GM19438 (cell line): ENCODE measurements at regions not wholly inside any gene's neighbourhood (a gene's known extent, or its start where the extent isn't known, plus 50 kb on each side); places are given as distances from the start of the nearest gene placed in this dataset.
"Not testable (repeated sequence)": the region's sequence is repeated elsewhere in the genome, so short reads cannot be mapped to it uniquely, and the experiment has no call there.

Experiments used
- ATAC-seq: cut with Tn5 transposase; IDR thresholded peaks from one replicate; pipeline ENCODE4 v1.9.1; 2021; ENCODE audit warnings: low read depth; ENCODE audit not compliant: unreplicated experiment

DNA sequence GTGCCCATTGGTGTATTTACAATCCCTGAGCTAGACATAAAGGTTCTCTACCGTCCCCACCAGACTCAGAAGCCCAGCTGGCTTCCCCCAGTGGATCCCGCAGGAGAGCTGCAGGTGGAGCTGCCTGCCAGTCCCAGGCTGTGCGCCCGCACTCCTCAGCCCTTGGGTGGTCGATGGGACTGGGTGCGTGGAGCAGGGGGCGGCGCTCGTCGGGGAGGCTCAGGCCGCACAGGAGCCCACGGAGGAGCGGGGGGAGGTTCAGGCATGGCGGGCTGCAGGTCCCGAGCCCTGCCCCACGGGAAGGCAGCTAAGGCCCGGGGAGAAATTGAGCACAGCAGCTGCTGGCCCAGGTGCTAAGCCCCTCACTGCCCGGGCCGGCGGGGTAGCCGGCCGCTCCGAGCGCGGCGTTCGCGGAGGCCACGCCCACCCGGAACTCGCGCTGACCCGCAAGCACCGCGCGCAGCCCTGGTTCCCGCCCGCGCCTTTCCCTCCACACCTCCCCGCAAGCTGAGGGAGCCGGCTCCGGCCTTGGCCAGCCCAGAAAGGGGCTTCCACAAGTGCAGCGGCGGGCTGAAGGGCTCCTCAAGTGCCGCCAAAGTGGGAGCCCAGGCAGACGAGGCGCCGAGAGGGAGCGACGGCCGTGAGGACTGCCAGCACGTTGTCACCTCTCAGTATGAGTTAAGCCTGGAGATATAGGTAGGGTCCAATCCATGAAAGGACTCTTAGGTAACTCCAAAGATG, 136.7 kb downstream of the HAO1 start:
- ATAC-seq, result not testable (repeated sequence)

DNA sequence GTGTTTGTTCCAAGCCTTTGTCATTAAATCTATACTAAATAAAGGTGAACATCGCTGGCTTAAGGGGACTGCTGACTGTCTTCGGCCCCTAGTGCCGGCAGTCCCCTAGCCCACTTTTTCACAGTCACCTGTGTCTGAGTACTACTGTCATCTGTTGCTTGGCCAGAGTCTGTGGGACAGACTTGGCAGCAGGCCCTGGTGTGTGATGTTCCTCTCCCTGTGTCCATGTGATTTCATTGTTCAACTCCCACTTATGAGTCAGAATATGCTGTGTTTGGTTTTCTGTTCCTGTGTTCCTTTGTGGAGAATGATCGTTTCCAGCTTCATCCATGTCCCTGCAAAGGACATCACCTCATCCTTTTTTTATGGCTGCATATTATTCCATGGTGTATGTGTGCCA, 133.4 kb downstream of the HAO1 start:
- no peak for ATAC-seq

DNA sequence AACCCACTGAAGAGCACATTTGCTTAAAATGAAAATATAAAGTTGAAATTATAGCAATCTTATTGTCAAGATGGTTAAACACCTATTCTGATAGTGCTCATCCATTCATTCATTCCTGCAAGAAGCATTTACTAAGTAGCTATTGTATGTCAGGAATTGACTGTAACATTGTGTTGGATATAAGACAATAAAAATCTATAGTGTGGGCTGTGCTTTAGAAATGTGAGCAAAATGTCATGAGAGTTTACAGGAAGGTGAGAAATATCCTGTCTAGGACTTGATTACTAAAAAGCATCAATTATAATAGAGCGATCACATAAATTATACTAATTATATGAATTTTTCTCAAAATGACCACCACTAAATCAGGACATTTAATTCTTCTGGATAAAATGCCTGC, 123.0 kb downstream of the HAO1 start:
- no peak for ATAC-seq

DNA sequence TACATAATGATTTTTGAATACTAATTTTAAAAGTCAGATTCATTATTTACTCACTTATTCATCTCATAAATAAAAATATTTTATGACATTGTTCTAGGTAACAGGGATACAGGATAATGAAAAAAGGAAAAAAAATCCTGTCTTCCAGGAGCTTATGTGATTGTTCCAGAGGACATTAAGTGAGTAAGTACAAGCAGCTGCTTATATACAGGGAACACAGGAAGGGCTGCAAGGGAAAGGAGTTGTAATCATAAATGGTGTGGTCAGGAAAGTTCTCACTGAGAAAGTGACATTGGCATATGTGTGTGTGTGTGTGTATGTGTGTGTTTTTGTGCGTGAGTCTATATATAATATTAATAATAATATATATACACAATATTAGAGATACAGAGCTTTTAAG, 121.8 kb downstream of the HAO1 start:
- no peak for ATAC-seq

DNA sequence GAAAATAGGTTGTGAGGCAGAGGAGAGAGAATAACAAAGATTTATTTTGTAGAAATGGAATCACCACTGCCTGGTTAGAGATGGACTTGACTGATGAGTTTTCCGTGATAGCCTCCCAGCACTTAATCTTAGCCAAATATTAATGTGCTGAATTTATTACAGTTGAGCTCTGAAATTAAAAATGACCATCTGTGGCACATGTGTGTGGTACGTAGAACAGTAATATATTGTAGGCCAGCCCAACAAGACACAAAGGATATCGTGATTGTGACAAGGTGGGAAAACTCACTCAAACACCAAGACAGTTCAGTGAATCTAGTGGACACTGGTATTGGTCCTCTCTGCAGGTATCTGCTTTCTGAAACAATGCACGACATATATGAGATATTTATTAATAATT, 119.4 kb downstream of the HAO1 start:
- ATAC-seq, result no peak

DNA sequence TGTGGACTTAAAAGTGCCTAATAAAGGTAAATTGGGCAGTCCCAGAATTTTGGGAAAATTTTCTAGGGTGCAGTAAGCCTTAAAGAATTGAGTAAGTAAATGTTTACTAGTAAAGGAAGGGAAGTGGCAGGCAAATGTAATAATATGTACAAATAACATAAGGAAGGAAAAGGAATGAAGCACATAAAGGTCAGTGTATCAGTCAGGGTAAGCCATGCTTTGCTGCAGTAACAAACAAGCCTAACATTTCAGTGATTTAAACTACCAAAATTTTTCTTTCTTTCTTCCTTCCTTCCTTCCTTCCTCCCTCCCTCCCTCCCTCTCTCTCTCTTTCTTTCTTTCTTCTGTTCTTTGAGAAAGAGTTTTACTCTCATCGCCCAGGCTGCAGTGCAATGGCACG, 117.5 kb downstream of the HAO1 start:
- no peak for ATAC-seq

DNA sequence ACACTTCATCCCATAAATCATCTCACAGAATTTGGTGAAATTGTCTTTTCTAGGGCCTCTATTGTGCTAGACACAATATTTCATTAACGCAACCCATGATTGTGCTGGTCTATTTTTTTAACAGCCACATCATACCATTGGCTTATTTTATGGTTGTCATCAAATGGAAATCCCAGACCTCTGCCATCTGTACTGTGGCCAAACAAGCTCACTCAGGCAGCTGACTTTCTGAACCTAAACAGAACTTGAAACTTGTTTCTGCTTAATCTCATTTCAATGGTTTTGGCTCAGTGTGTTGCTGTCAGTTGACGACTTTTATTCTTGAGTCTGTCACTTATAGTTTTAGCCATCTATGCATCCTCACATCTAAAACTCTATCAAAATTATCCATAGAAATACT, 111.8 kb downstream of the HAO1 start:
- ATAC-seq, result no peak

DNA sequence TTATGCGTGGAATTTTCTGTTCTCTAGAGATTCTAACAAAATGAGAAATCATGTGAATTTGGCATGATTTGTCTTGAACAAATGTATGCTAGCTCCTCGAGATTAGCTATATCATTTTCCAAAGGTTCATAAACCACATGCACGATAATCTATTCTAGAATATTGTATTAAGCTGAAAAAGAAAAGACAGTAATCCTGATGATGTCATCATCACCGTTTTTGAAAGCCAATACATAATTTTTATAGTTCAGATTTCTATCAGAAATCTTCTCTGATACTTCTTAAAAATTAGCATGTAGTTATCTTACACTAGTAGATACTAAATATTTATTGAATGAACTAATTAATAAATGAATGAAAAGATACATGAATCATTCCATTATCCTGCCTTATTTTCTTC, 111.2 kb downstream of the HAO1 start:
- ATAC-seq, result no peak

DNA sequence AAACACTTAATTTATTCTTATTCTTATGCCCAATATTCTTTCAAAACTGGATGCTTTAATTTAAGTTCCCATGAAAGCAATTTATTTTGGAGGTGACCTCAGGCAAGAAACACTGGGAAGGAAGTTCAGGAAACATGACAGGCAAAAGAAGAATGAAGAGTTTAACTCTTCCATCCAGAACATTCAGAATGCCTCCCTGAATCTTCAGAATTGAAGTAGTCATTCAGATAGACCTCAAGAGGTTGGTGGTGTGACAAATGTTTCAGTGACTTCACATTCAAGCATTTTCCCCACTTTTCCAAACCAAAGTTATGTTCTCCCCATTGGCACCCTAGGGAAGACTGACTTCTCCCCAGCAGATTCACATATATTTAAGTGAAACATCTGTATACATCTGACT, 110.5 kb downstream of the HAO1 start:
- no peak for ATAC-seq
